ENCODE measurements at regions not wholly inside any gene's neighbourhood (a gene's known extent, or its start where the extent isn't known, plus 50 kb on each side); places are given as distances from the start of the nearest gene placed in this dataset.

DNA sequence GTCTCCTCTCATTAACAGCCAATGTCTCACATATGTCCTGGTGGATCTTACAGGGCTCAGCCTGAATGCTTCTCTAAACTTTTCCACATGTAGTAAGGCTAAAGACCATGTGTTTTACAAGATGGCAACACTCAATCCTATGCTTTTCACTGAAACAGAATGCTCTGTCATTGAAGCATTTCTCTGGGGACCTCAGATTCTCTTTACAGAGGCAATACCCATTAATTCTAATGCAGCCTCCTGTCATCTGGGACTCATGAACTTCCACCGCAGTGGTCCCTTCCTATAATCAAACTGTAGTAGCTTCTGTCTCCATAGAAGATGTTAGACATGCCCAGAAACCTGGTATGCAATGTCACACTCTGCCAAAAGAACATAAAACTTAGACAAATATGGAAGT, 926.6 kb upstream of the RBFOX1 start:
- TF ChIP-seq SIN3A (IDR thresholded peaks at IDR 0.05; ENCODE audit: borderline replicate concordance, insufficient read depth, low read length) (no peak), TAF1 (IDR thresholded peaks at IDR 0.05; ENCODE audit: borderline replicate concordance, insufficient read depth, low read length) (no peak), POLR2AphosphoS5 (IDR thresholded peaks at IDR 0.05; ENCODE audit: low read depth, low read length) (no peak), FOXP2 (optimal IDR thresholded peaks at IDR 0.05; ENCODE audit: borderline replicate concordance, extremely low read depth, extremely low read length, insufficient read depth) (no peak)
- TF ChIP-seq, protein P1, sequence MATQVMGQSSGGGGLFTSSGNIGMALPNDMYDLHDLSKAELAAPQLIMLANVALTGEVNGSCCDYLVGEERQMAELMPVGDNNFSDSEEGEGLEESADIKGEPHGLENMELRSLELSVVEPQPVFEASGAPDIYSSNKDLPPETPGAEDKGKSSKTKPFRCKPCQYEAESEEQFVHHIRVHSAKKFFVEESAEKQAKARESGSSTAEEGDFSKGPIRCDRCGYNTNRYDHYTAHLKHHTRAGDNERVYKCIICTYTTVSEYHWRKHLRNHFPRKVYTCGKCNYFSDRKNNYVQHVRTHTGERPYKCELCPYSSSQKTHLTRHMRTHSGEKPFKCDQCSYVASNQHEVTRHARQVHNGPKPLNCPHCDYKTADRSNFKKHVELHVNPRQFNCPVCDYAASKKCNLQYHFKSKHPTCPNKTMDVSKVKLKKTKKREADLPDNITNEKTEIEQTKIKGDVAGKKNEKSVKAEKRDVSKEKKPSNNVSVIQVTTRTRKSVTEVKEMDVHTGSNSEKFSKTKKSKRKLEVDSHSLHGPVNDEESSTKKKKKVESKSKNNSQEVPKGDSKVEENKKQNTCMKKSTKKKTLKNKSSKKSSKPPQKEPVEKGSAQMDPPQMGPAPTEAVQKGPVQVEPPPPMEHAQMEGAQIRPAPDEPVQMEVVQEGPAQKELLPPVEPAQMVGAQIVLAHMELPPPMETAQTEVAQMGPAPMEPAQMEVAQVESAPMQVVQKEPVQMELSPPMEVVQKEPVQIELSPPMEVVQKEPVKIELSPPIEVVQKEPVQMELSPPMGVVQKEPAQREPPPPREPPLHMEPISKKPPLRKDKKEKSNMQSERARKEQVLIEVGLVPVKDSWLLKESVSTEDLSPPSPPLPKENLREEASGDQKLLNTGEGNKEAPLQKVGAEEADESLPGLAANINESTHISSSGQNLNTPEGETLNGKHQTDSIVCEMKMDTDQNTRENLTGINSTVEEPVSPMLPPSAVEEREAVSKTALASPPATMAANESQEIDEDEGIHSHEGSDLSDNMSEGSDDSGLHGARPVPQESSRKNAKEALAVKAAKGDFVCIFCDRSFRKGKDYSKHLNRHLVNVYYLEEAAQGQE (IDR thresholded peaks at IDR 0.05; ENCODE audit: insufficient read depth in 1 of 2, low read depth in 2 of 2, low read length in 2 of 2), result no peak

DNA sequence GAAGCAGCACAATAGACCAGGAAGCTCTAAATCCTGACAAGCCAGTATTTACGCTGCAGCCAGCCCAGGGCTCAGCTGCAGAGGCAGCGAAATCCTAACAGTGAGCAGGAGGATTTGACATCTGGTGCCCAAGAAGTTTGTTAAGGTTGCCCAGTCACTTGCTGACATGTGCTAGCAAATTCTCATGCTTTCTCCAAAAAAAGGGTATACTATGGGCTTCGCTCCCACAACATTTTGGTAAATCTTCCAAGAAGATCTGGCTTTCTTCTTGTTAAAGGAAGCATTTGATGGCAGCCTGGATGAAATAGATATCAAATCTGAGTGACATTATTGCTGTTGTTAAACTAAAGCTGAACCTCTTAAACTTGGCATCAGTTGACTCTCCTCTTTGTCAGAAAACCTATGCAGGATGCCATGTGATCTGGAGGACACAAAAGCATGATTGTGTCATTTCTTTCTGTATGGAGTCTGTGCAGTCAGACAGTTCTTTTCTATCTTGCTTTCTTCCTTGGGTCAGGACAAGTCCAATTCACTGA, 949.7 kb upstream of the RBFOX1 start:
- TF ChIP-seq SIN3A (IDR thresholded peaks at IDR 0.05; ENCODE audit: borderline replicate concordance, insufficient read depth, low read length), result no peak
- TF ChIP-seq, protein P1 (IDR thresholded peaks at IDR 0.05; ENCODE audit: insufficient read depth in 1 of 2, low read depth in 2 of 2, low read length in 2 of 2), result no peak
- no peak for TF ChIP-seq FOXP2 (optimal IDR thresholded peaks at IDR 0.05; ENCODE audit: borderline replicate concordance, extremely low read depth, extremely low read length, insufficient read depth)
- TF ChIP-seq POLR2AphosphoS5 (IDR thresholded peaks at IDR 0.05; ENCODE audit: low read depth, low read length), result no peak
- no peak for TF ChIP-seq TAF1 (IDR thresholded peaks at IDR 0.05; ENCODE audit: borderline replicate concordance, insufficient read depth, low read length)

DNA sequence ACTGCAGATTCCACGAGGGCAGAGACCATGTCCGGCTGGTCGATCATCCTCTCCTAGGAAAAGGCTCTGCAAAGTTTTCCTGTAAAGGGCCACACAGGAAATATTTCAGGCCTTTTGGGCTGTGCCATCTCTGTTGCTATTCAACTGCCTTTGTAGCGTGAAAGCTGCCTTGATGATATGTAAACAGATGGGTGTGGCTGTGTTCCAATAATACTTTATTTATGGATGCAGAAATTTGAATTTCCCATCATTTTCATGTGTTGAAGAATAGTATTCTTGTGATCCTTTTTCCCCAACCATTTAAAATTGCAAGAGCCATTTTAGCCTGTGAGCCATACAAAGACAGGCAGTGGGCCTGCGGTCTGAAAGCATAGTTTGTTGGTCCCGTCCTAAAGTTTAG, 950.7 kb upstream of the RBFOX1 start:
- TF ChIP-seq FOXP2 (optimal IDR thresholded peaks at IDR 0.05; ENCODE audit: borderline replicate concordance, extremely low read depth, extremely low read length, insufficient read depth) (no peak), TAF1 (IDR thresholded peaks at IDR 0.05; ENCODE audit: borderline replicate concordance, insufficient read depth, low read length) (no peak), SIN3A (IDR thresholded peaks at IDR 0.05; ENCODE audit: borderline replicate concordance, insufficient read depth, low read length) (no peak), POLR2AphosphoS5 (IDR thresholded peaks at IDR 0.05; ENCODE audit: low read depth, low read length) (no peak)
- TF ChIP-seq, protein P1 (IDR thresholded peaks at IDR 0.05; ENCODE audit: insufficient read depth in 1 of 2, low read depth in 2 of 2, low read length in 2 of 2), result no peak

DNA sequence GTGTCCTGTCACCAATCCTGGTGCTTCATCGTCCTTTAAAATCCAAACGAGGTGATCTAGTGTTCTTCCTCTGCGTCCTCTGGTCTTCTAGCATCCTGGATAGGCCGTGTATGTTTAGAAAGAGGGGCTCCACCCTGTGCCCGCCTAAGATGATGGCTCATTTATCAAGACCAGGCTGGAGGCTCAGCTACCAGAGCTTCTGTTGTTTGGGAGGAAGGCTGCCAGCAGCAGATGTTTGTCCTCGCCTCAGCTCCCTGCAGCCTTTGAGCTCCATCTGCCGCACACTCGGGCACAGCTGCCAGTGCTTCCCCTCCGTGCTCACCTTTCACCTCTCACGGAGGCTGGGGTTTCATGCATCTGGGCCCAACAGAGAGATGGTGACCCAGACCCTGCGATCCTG, 954.7 kb upstream of the RBFOX1 start:
- TF ChIP-seq, protein P1 (IDR thresholded peaks at IDR 0.05; ENCODE audit: insufficient read depth in 1 of 2, low read depth in 2 of 2, low read length in 2 of 2), result no peak
- TF ChIP-seq POLR2AphosphoS5 (IDR thresholded peaks at IDR 0.05; ENCODE audit: low read depth, low read length) (no peak), FOXP2 (optimal IDR thresholded peaks at IDR 0.05; ENCODE audit: borderline replicate concordance, extremely low read depth, extremely low read length, insufficient read depth) (no peak), SIN3A (IDR thresholded peaks at IDR 0.05; ENCODE audit: borderline replicate concordance, insufficient read depth, low read length) (no peak)
